Activated CD4-positive, alpha-beta T cell treated with anti-CD3 and anti-CD28 coated beads, Interleukin-2, amount 50 U/mL, for 1 hour (primary cell): ENCODE measurements at regions not wholly inside any gene's neighbourhood (a gene's known extent, or its start where the extent isn't known, plus 50 kb on each side); places are given as distances from the start of the nearest gene placed in this dataset.
"Not testable (repeated sequence)": the region's sequence is repeated elsewhere in the genome, so short reads cannot be mapped to it uniquely, and the experiment has no call there.

ENCODE experiments used
- DNase-seq: peaks from one replicate; pipeline ENCODE4 v3.0.0-alpha.2; 2020

GRCh38 chr5:102617191-102618187, 118.7 kb upstream of the SLCO6A1 start:
- no peak for DNase-seq

GRCh38 chr5:102622262-102622661, 123.5 kb upstream of the SLCO6A1 start:
- no peak for DNase-seq

- DNase-seq, result no peak
Measured at GRCh38 chr5:102623329-102624065, 124.7 kb upstream of the SLCO6A1 start.

GRCh38 chr5:102624405-102624804, 125.6 kb upstream of the SLCO6A1 start:
- DNase-seq, result no peak

- no peak for DNase-seq
Measured at GRCh38 chr5:102625468-102625867, 126.7 kb upstream of the SLCO6A1 start.

GRCh38 chr5:102625928-102626327, 127.1 kb upstream of the SLCO6A1 start:
- no peak for DNase-seq

GRCh38 chr5:102627315-102627714, 127.8 kb upstream of the PAM start:
- DNase-seq, result no peak

- no peak for DNase-seq
Measured at GRCh38 chr5:102628441-102629175, 126.5 kb upstream of the PAM start.

GRCh38 chr5:102629827-102630605, 125.1 kb upstream of the PAM start:
- no peak for DNase-seq

GRCh38 chr5:102635399-102635798, 119.7 kb upstream of the PAM start:
- DNase-seq, result not testable (repeated sequence)

GRCh38 chr5:102638316-102638715, 116.8 kb upstream of the PAM start:
- DNase-seq, result no peak

GRCh38 chr5:102638912-102639652, 116.0 kb upstream of the PAM start:
- DNase-seq, result no peak

GRCh38 chr5:102649731-102650130, 105.4 kb upstream of the PAM start:
- DNase-seq, result no peak

- DNase-seq, result no peak
Measured at GRCh38 chr5:102651466-102651865, 103.6 kb upstream of the PAM start.

GRCh38 chr5:102654559-102655349, 100.4 kb upstream of the PAM start:
- no peak for DNase-seq

- no peak for DNase-seq
Measured at GRCh38 chr5:102659151-102659550, 96.0 kb upstream of the PAM start.

- no peak for DNase-seq
Measured at GRCh38 chr5:102660111-102660510, 95.0 kb upstream of the PAM start.

- no peak for DNase-seq
Measured at GRCh38 chr5:102663749-102664530, 91.2 kb upstream of the PAM start.

- no peak for DNase-seq
Measured at GRCh38 chr5:102664616-102665335, 90.3 kb upstream of the PAM start.
